Right atrium auricular region (tissue), 2 donors: ENCODE measurements at regions not wholly inside any gene's neighbourhood (a gene's known extent, or its start where the extent isn't known, plus 50 kb on each side); places are given as distances from the start of the nearest gene placed in this dataset.
"Not testable (repeated sequence)": the region's sequence is repeated elsewhere in the genome, so short reads cannot be mapped to it uniquely, and the experiment has no call there.

Experiments used
- DNase-seq: peaks from one replicate; pipeline ENCODE4 v3.0.0-alpha.2; 2019; ENCODE audit warnings: low spot score
- H3K27ac ChIP-seq, 2 donors: fragments of 200-600 bp; sonication (generic); 1 replicate in 1 of 2; 2 replicates in 1 of 2; pipeline ENCODE4 v1.5.1; 2016 to 2019
- H3K27me3 ChIP-seq, 2 donors: fragments of 200-600 bp; sonication (generic); one replicate each; pipeline versions ENCODE4 v1.5.1 to v1.6.0; 2017 to 2019
- H3K36me3 ChIP-seq: fragments of 200-600 bp; sonication (generic); one replicate; pipeline ENCODE4 v1.5.1; 2016
- H3K4me1 ChIP-seq, 2 donors: fragments of 200-600 bp; sonication (generic); one replicate each; pipeline versions ENCODE4 v1.5.1 to v1.6.0; 2017 to 2019
- H3K4me3 ChIP-seq, 2 donors: fragments of 200-600 bp; sonication (generic); 1 replicate in 1 of 2; 2 replicates in 1 of 2; pipeline ENCODE4 v1.5.1; 2017 to 2019; ENCODE audit warnings: mild to moderate bottlenecking in 1 of 2, moderate library complexity in 1 of 2
- H3K9me3 ChIP-seq, 2 donors: fragments of 200-600 bp; sonication (generic); one replicate each; pipeline ENCODE4 v1.5.1; 2019
- CTCF ChIP-seq, 2 donors: fragments of 200-600 bp; sonication (generic); IDR thresholded peaks; one replicate each; pipeline ENCODE4 v1.5.1; 2019; ENCODE audit warnings: antibody characterized with exemption in 2 of 2

GRCh38 chr12:84034871-84035270 lies 877.7 kb downstream of the SLC6A15 start:
- H3K4me3 ChIP-seq = no peak overlapping the region

GRCh38 chr12:84033162-84033561 lies 879.4 kb downstream of the SLC6A15 start:
- TF ChIP-seq CTCF (IDR thresholded peaks at IDR 0.05) = no peak
- no peaks in the 10 kb centered on the region for H3K36me3 ChIP-seq
- peaks cover 0 to 9% of the 10 kb centered on the region in 2 donors for H3K9me3 ChIP-seq
- H3K4me3 ChIP-seq = no peak overlapping the region
- H3K4me1 ChIP-seq = no peaks in the 10 kb centered on the region
- H3K27ac ChIP-seq = no peak overlapping the region
- no peaks in the 10 kb centered on the region for H3K27me3 ChIP-seq
- DNase-seq = no peak

More at GRCh38 chr12:84034871-84035270, 877.7 kb downstream of the SLC6A15 start:
- Histone ChIP-seq H3K27me3 (no peaks in the 10 kb centered on the region), H3K4me1 (no peaks in the 10 kb centered on the region), H3K27ac (no peak overlapping the region), H3K36me3 (no peaks in the 10 kb centered on the region), H3K9me3 (peaks cover 0 to 9% of the 10 kb centered on the region in 2 donors)
- no peak for DNase-seq
- TF ChIP-seq CTCF (IDR thresholded peaks at IDR 0.05) = no peak

GRCh38 chr12:84018556-84019179 lies 893.9 kb downstream of the SLC6A15 start:
- not testable (repeated sequence) for DNase-seq, H3K4me1 ChIP-seq, H3K9me3 ChIP-seq, H3K27ac ChIP-seq, H3K4me3 ChIP-seq, H3K27me3 ChIP-seq, H3K36me3 ChIP-seq

- Histone ChIP-seq H3K4me1 (no peaks in the 10 kb centered on the region), H3K4me3 (no peak overlapping the region), H3K9me3 (peaks cover 0 to 7% of the 10 kb centered on the region in 2 donors), H3K27me3 (no peaks in the 10 kb centered on the region), H3K27ac (no peak overlapping the region), H3K36me3 (no peaks in the 10 kb centered on the region)
- no peak for DNase-seq
- no peak for TF ChIP-seq CTCF (IDR thresholded peaks at IDR 0.05)
These were observed 895.6 kb downstream of the SLC6A15 start for GRCh38 chr12:84016956-84017355.

- no peak for DNase-seq
- Histone ChIP-seq H3K36me3 (no peaks in the 10 kb centered on the region), H3K27ac (no peak overlapping the region), H3K4me3 (no peak overlapping the region), H3K9me3 (peaks cover 0 to 10% of the 10 kb centered on the region in 2 donors), H3K4me1 (no peaks in the 10 kb centered on the region), H3K27me3 (no peaks in the 10 kb centered on the region)
- no peak for TF ChIP-seq CTCF (IDR thresholded peaks at IDR 0.05)
These were observed 915.2 kb downstream of the SLC6A15 start for GRCh38 chr12:83997423-83997822.

- Histone ChIP-seq H3K36me3 (no peaks in the 10 kb centered on the region), H3K4me1 (no peaks in the 10 kb centered on the region), H3K27ac (no peak overlapping the region), H3K27me3 (no peaks in the 10 kb centered on the region), H3K9me3 (peaks cover 0 to 10% of the 10 kb centered on the region in 2 donors), H3K4me3 (no peak overlapping the region)
- DNase-seq = no peak
- no peak for TF ChIP-seq CTCF (IDR thresholded peaks at IDR 0.05)
These were observed 915.9 kb downstream of the SLC6A15 start for GRCh38 chr12:83996671-83997070.
